ENCODE measurements at regions not wholly inside any gene's neighbourhood (a gene's known extent, or its start where the extent isn't known, plus 50 kb on each side); places are given as distances from the start of the nearest gene placed in this dataset.

- TF ChIP-seq YY1 (IDR thresholded peaks at IDR 0.05; ENCODE audit: insufficient read depth, insufficient read length) (no peak), ZNF274 (IDR thresholded peaks at IDR 0.05; ENCODE audit: low read depth, low read length) (no peak), SUZ12 (IDR thresholded peaks at IDR 0.05; ENCODE audit: extremely low read depth, insufficient read depth, insufficient read length) (no peak)
These were observed 315.1 kb upstream of the EEF2KMT start for GRCh38 chr16:5412731-5413130.
